GM18508 (cell line): ENCODE measurements at regions not wholly inside any gene's neighbourhood (a gene's known extent, or its start where the extent isn't known, plus 50 kb on each side); places are given as distances from the start of the nearest gene placed in this dataset.
A peak's percentile ranks its signal among the peaks of the same experiment; 100 is the strongest.
"Not testable (repeated sequence)": the region's sequence is repeated elsewhere in the genome, so short reads cannot be mapped to it uniquely, and the experiment has no call there.

Experiments used
- ATAC-seq: cut with Tn5 transposase; IDR thresholded peaks from one replicate; pipeline ENCODE4 v1.9.1; 2021; ENCODE audit warnings: moderate number of reproducible peaks; ENCODE audit not compliant: insufficient read depth, unreplicated experiment

GRCh38 chr18:53843113-53843760 lies 381.2 kb downstream of the MBD2 start:
- no peak for ATAC-seq

- ATAC-seq: no peak
Measured at GRCh38 chr18:53838746-53839145, 385.7 kb downstream of the MBD2 start.

- not testable (repeated sequence) for ATAC-seq
Measured at GRCh38 chr18:53821141-53821540, 403.3 kb downstream of the MBD2 start.

- ATAC-seq: no peak
Measured at GRCh38 chr18:53819671-53820070, 404.8 kb downstream of the MBD2 start.

GRCh38 chr18:53819174-53819573 lies 405.3 kb downstream of the MBD2 start:
- no peak for ATAC-seq

- no peak for ATAC-seq
Measured at GRCh38 chr18:53817976-53818950, 406.2 kb downstream of the MBD2 start.

GRCh38 chr18:53800171-53800570 lies 424.3 kb downstream of the MBD2 start:
- ATAC-seq: no peak

GRCh38 chr18:53799134-53799533 lies 425.3 kb downstream of the MBD2 start:
- no peak for ATAC-seq

GRCh38 chr18:53798516-53798915 lies 426.0 kb downstream of the MBD2 start:
- no peak for ATAC-seq

GRCh38 chr18:53797998-53798495 lies 426.4 kb downstream of the MBD2 start:
- ATAC-seq: no peak

GRCh38 chr18:53796040-53796729 lies 428.3 kb downstream of the MBD2 start:
- peak; percentile 94 for ATAC-seq

GRCh38 chr18:53795610-53796009 lies 428.9 kb downstream of the MBD2 start:
- peak; percentile 30 for ATAC-seq

- no peak for ATAC-seq
Measured at GRCh38 chr18:53795061-53795460, 429.4 kb downstream of the MBD2 start.

- no peak for ATAC-seq
Measured at GRCh38 chr18:53792762-53793161, 431.7 kb downstream of the MBD2 start.

- ATAC-seq: no peak
Measured at GRCh38 chr18:53790786-53791185, 433.7 kb downstream of the MBD2 start.

- ATAC-seq: no peak
Measured at GRCh38 chr18:53789376-53790247, 434.9 kb downstream of the MBD2 start.

GRCh38 chr18:53785811-53786210 lies 438.7 kb downstream of the MBD2 start:
- ATAC-seq: no peak

GRCh38 chr18:53784253-53784652 lies 440.2 kb downstream of the MBD2 start:
- ATAC-seq: no peak

- ATAC-seq: no peak
Measured at GRCh38 chr18:53780666-53781065, 443.8 kb downstream of the MBD2 start.

GRCh38 chr18:53772293-53772692 lies 452.2 kb downstream of the MBD2 start:
- ATAC-seq: no peak
